HG03159 (cell line): ENCODE measurements at regions not wholly inside any gene's neighbourhood (a gene's known extent, or its start where the extent isn't known, plus 50 kb on each side); places are given as distances from the start of the nearest gene placed in this dataset.
"Not testable (repeated sequence)": the region's sequence is repeated elsewhere in the genome, so short reads cannot be mapped to it uniquely, and the experiment has no call there.

Experiments used
- ATAC-seq: cut with Tn5 transposase; IDR thresholded peaks from one replicate; pipeline ENCODE4 v1.9.1; 2021; ENCODE audit warnings: mild to moderate bottlenecking, moderate library complexity; ENCODE audit not compliant: unreplicated experiment

DNA sequence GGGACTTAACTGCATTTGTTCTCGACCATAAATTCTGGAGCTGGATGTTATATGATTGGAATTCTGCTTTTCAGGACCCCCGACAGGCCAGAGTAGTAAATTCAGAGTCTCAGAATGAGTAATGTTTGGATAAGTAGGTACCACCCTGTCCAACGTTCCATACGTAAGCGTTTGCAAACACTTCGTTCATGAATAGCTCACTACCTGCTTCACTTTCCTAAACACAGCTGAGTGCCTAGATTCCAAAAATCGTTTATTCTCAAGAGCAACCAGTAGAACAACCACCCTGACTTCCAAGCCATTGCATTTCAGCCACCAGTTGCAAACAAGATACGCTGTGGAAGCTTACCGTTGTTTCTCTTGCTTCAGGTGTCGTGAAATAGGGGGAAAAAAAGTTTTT is 101.3 kb upstream of the DMRT1 start:
- no peak for ATAC-seq

- no peak for ATAC-seq
Measured at GRCh38 chr9:742104-742503, 99.4 kb upstream of the DMRT1 start.

DNA sequence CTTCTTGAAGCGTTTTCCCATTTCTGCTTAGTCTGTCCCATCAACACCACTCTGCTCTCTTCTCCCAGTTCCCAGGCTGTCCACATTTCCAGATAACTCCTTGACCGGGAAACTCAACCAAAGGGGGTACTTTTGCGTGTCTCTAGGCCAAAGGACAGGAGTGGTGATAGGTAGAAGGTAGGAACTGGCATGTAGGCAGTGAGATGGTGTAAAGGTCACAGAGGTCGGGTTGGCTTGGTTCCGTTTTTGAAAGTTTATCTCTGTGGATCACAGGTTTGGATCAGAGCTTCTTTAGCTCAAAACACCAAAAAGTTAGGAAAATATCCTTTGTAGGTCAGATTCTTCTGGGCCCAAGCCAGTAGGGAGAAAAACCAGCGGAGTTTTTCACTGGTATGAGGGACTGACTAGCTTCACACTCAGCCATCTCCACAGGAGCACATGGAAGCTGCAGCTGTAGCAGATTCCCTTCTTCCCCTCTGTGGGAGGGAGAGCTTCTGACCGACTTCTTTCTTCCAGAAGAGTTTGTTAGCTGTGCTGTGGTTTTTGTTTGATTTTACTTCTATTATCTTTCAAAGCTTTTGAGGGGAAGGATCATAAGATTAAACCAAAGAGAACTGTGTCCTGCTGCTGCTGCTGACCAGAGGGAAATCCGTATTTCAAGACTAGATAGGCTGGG is 98.4 kb upstream of the DMRT1 start:
- no peak for ATAC-seq

DNA sequence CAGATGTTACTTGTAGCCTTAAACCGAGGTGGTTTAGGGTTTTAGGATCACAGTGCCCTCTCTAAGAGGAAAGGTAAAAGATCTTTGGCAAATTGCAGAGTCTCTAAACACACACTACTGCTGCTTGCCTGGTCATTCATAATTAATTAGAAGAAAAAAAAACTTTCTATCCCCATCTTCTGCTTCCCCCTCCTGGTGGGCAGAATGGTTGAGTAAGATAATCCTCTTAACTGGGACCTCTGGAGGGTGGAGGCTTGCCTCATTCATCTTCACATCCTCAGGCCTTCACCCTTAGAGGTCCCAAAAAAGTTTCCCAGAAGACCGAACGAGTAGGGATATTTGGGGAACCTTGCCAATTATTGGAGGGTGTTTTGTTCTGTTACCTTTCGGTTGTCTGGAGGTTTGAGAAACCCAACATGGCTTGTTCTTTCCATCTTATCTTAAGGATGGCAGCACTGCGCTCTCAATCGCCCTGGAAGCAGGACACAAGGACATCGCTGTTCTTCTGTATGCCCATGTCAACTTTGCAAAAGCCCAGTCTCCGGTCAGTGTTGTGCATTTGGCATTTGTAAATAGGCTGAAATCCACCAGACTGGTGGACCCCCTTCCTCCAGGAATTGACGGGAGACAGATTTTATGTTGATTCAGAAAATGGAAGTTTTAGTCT is 97.3 kb upstream of the DMRT1 start:
- no peak for ATAC-seq

DNA sequence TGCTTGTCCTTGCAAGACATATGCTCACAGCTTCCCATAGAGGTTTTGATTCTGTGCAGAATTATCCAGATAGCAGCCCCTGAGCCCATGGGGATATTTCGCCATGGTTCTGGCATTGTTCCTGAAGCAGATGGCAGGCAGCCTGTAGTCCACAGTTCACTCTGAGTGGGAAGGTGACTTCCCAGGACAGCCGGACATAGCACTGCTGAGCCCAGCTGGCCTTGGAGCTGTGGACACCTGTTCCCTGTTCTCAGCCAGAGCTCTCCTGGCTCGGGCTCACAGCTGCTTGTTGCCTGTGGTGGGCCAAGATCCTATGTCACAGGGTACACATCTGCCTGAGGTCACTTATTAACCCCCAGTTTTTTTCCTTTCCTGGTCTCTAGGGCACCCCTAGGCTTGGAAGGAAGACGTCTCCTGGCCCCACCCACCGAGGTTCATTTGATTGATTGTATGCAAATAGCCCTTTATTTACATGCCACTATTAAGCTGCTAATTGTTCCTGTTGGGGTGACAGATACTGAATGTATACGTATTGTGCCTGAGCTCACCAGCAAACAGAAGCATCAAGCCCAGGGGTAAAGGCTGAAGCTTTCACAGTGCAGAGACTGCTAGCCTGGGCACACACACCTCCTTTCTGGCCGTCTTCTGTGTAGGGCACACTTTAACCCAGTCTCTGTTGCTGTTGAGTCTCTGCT is 96.6 kb upstream of the DMRT1 start:
- no peak for ATAC-seq

GRCh38 chr9:745761-746380 is 95.6 kb upstream of the DMRT1 start:
- ATAC-seq, result no peak

GRCh38 chr9:746661-747434 is 94.6 kb upstream of the DMRT1 start:
- no peak for ATAC-seq

DNA sequence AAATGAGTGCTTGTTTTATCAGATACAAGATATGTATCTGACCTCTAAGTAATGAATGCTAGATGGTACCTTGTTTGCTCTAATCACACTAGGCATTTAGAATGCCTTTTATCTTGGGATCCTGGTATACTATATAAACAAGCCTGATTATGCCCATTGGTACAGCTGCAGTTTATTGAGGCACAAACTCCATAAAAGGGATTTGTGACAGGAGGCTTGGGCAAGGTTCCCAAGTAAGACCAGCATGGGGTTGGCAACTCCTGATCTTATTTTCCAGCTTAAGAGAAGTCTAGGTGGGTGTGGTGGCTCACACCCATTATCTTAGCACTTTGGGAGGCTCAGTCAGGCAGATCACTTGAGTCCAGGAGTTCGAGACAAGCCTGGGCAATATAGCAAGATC is 93.9 kb upstream of the DMRT1 start:
- no peak for ATAC-seq

DNA sequence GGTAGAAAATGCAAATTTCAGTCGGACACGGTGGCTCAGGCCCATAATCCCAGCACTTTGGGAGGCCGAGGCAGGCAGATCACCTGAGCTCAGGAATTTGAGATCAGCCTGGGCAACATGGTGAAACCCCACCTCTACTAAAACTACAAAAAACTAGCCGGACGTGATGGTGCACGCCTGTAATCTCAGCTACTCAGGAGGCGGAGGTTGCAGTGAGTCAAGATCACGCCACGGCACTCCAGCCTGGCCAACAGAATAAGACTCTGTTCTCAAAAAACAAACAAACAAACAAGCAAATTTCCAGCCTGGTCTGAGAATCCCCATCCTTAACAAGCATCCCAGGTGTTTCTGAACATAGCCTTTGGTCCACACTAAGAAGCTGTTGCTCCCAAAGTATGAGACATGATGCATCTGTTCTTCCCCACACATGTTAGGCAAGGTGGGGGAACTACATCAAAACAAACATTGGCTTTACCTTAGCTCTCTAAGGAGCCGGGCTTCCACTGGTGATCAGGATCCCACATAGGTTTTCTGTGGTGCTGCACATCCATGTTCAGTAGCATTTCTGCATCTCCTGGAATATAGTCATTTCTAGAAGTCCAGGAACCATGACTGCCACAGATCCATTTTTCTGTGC is 92.5 kb upstream of the DMRT1 start:
- no peak for ATAC-seq

- no peak for ATAC-seq
Measured at GRCh38 chr9:749716-750115, 91.8 kb upstream of the DMRT1 start.

- peak; percentile 6 for ATAC-seq
Measured at GRCh38 chr9:750249-750967, 91.1 kb upstream of the DMRT1 start.

- peak; percentile 85 for ATAC-seq
Measured at GRCh38 chr9:751137-752051, 90.1 kb upstream of the DMRT1 start.

- ATAC-seq, result no peak
Measured at GRCh38 chr9:752201-752600, 89.3 kb upstream of the DMRT1 start.

GRCh38 chr9:752681-753200 is 88.8 kb upstream of the DMRT1 start:
- ATAC-seq, result no peak

- ATAC-seq, result not testable (repeated sequence)
Measured at GRCh38 chr9:753734-754133, 87.8 kb upstream of the DMRT1 start.

DNA sequence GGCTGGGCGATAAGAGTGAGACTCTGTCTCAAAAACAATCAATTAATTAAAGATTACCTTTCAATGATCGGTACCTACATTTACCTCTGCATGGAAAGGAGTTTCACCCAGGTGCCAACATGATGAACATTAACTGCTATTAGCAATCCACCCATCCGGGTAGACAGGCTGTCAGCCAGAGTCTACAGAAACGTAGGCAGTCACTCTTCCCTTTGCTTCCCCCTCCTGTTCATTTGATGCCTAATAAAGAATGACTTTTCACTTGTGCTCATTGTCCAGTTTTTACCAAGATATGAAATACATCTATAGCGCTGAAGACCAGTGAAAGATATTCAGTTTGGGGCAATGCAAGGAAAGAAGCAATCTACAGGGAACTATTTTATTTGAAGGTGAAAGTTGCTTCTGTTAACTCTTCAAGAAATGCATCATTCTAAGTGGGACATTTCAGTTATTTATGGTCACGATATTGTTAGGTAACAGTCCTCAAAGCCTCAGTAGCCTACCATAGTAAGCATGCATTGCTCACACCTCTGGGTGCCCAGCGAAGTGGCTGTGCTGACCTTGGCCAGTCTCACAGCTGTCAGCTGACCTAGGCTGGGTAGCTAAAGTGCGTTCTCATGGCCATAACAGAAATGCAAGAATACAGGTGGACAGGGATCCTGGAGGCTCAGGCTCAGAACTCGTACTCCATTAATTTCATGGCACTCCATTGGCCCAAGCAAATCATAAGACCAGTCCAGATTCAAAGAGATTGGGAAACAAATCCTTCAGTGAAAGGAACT is 87.2 kb upstream of the DMRT1 start:
- ATAC-seq, result no peak

- ATAC-seq, result no peak
Measured at GRCh38 chr9:755454-756381, 85.8 kb upstream of the DMRT1 start.
